ENCODE measurements at regions not wholly inside any gene's neighbourhood (a gene's known extent, or its start where the extent isn't known, plus 50 kb on each side); places are given as distances from the start of the nearest gene placed in this dataset.

DNA sequence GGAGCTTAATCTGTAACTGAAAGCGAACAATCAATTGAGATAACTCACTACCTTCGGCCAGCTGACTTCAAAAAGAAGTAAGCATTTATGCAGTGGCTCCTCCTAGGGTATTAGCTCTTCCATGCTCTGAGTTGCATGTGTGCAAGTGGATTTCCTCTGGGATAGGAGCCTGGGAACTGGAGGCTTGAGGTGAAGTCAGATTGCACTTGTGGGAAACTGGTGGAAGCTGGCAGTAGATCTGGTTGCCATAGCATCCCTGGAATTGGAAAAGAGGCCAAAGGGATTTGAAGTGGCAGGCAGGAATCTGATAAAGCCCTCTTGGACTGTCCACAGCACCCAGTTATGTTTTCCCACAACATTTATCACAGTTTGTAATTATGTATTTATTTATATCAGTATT, 50.6 kb upstream of the FMNL2 start:
- Mint-ChIP-seq H3K36me3 (no peaks in the 10 kb centered on the region), H3K4me3 (no peak overlapping the region), H3K4me1 (no peaks in the 10 kb centered on the region), H3K9me3 (ENCODE audit: low read depth) (no peaks in the 10 kb centered on the region), H3K27me3 (peaks cover 3% of the 10 kb centered on the region), H3K27ac (no peak overlapping the region)
- no peak for DNase-seq
- CTCF ChIA-PET = no interaction called here
- no peak for ATAC-seq

All from activated CD8-positive, alpha-beta memory T cell treated with anti-CD3 and anti-CD28 coated beads, Interleukin-2, amount 10 ng/mL, durations not matched to agents 7 days and 5 days (primary cell).